HG02973 (cell line): ENCODE measurements at regions not wholly inside any gene's neighbourhood (a gene's known extent, or its start where the extent isn't known, plus 50 kb on each side); places are given as distances from the start of the nearest gene placed in this dataset.

Experiments
- ATAC-seq: cut with Tn5 transposase; IDR thresholded peaks from one replicate; pipeline ENCODE4 v1.9.1; 2021; ENCODE audit warnings: moderate library complexity; ENCODE audit not compliant: unreplicated experiment

DNA sequence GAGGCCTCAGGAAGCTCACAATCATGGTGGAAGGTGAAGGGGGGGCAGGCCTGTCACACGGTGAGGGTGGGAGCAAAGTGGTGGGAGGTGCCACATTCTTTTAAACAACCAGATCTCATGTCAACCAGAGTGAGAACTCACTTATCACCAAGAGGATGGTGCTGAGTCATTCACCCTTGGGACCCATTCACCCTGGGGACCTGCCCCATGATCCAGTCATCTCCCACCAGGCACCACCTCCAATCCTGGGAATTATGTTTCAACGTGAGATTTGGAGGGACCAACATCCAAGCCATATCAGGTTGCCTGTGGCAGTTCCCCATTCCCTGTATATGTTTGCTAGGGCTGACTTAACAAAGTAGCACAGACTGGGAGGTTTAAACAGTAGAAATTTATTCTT lies 318.4 kb upstream of the CLNK start:
- no peak for ATAC-seq

DNA sequence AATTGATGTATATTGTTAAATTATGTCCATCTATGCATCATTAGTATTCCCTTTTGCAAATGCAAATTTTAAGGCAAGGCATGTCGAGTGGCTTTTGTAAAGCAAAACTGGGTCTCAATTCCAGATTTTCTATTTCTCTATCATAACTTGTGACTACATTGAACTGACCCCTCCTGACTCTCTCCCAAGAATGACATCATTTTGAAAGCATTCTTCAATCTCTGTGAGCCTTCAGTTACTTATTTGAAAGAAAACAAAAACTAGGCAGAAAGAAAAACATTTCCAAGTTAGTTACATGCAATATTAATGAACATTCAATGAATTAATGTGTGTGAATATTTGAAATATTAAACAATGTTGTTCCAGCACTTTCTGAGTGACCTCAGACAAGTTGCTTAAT lies 314.3 kb upstream of the CLNK start:
- no peak for ATAC-seq

DNA sequence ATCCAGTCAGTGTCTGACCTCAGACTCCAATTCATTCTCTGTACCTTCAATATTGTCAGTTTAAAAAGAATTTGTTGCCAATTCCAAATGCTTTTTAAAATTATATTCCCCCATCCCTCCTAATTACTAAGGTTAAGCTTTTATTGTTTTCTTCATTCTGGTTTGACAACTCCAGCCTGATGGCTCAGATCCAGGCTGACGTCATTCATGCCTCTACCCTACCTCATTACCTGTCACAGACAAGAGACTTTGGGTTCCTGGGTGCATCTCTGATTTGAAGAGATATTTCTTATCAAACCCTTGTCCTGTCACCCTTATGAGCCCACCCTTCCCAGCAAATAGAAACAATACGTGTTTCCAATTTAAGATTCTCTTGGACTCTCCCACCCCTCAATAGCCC lies 300.2 kb upstream of the CLNK start:
- ATAC-seq = no peak

DNA sequence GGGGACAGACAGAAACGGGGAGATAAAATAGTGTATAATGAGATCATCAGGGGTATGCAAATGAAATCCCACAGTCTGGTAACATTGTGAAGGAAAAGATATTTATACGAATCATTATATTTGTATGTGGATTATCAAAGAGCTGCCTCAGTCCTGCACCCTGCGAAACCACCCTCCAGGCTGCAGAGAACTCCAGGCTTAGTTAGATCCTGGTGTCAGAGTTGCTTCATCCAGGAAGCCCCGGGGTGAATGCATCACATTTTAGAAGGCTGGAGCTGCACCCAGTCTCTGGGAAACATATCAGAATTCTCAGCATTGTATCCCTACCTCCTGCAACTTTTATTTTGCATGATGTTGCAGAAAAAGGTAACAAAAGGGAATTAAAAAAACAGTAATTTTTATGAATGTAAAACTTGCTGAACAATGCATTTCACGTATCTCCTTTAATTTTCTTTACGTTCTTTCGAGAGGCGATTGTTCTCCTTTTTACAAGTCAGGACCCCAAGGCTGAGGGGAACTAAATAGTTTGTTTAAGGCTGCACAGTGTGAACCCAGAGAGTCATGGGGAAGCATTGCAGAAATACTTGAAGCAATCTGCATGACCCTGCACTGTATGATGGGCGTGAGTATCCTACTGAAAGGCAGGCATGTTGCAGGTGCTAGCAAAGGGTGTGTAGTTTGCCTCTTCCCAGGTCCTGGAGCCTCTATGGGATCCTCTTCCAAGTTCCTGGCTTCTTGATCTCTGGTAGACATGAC lies 299.5 kb upstream of the CLNK start:
- no peak for ATAC-seq

DNA sequence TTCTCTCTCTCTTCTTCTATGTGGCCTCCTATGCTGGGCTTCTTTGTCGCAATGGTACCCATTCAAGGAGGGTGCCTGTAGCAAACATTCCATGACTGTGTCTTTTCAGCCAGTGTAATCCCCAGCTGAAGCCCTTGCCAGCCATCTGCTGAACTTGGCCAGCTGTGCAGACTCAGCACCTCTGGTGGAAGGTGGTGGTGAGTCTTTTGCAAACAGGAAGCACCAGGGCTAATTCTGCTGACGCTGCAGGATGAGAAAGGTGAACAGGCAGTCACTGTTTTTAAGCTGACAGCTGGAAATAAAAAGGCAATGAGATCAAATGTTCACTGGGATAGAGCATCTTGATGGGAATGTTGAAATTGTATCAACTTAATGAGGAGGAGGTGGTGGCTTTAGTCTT lies 298.7 kb upstream of the CLNK start:
- ATAC-seq = peak; percentile 66

DNA sequence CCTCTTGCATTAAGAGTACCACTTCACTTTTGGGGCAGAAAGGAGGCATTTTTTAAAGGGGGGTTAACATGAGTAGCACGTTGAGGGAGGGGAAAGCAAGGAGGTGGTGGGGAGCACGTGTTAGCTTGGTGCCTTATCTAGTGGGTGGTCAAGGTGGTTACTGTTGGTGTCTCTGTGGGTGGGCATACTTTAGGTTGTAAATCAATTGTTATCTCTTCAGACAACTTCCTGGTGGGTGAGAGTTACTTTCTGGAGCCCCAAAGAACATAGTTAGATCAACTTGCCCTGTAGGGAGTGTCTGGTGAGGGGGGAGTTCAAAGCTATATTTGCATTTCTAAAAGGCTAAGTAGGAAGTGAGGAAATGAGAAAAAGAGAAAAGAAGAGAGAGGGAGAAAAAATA lies 297.7 kb upstream of the CLNK start:
- no peak for ATAC-seq

DNA sequence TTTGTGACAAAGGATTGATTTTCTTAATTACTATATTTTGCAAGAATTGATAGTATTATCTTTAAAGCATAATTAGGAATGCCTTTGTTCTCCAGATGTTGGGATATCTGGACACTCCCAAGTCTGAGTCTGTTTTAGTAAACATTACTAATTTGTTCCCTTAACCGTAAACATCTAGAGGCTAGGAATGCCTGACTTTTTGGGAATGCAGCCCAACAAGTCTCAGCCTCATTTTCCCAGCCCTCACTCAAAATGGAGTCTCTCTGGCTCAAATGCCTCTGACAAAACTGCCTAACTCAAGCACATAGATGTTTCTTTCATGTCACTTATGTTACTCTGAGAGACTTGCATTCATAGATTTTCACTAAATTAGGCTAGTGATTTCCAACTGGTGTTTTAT lies 297.0 kb upstream of the CLNK start:
- no peak for ATAC-seq

DNA sequence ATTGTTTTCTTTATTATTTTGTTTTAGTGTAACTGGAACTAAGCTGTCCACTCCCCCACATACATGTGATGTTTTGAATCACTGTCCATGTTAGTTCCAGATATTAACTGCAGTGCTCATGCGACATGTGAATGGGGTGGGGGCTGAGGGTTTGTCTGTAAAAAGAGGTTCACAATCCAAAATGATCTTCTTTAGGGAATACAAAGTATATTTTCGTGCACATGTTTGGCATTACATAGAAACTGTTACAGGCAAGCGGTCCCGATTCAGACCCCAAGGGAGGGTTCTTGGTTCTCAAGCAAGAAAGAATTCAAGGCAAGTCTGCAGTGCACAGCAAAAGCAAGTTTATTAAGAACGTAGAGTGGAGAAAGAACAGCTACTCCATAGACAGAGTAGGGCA lies 296.5 kb upstream of the CLNK start:
- ATAC-seq = no peak

DNA sequence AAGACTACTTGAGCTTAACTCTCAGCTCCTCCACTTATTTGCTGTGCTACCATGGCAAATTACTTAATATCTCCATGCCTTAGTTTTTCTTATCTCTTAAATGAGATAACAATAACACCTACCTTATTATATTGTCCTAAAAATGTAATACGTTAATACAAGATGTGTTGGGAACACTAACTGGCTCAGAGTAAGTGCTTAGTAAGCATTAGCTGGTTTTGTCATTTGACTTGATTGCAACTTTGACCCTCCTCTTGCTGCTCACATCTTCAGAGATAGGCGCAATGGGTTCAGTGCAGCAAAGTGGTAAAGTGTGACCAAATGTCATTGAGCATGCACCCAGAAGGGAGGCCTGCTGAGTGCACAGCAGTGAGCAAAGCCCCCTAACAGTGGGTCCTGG lies 294.5 kb upstream of the CLNK start:
- no peak for ATAC-seq

DNA sequence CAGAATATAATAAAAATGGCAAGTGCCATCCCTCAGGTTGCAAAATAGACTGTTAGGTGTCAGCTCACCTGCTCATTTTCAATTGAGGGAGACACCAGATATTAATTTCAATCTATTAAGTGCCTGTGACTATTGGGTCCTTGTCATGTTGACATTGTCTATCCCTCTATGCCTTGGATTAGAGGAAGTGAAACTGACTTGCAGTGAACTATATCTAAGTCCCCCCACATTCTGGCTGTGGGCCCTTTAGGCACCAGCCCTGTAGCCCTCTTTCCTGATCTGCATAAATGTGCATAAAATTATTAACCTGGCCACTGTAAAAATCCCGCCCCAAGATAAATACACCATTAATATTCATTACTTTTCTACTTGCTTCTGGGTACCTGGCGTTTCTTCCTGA lies 293.0 kb upstream of the CLNK start:
- no peak for ATAC-seq

DNA sequence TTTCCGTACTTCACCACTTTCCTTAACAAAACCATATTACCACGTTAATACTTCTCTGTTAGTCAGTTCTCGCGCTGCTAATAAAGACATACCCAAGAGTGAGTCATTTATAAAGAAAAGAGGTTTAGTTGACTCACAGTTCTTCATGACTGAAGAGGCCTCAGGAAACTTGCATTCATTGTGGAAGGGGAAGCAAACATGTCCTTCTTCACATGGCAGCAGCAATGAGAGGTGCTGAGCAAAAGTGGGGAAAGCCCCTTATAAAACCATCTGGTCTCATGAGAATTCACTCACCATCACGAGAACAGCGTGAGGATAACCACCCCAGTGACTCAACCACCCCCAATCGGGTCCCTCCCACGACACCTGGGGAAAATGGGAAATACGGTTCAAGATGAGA lies 289.8 kb upstream of the CLNK start:
- ATAC-seq = no peak

DNA sequence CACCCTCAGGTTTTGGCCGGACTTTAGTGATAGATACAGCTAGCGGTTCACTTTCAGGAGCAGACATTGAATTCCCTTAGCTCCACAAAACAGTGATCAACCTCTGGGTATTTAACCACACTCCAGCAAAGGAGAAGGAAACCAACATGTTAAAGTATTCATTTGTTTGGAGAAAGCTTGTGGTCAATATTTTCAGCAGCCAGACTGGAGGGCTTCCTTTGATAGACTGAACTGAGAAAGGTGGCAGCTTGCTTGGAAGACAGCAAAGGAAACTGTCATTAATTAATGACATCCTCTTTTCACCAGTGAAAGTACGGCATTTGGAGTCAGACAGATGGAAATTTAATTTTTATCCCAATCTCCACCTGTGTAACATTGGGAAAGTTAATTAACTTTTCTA lies 289.1 kb upstream of the CLNK start:
- no peak for ATAC-seq

DNA sequence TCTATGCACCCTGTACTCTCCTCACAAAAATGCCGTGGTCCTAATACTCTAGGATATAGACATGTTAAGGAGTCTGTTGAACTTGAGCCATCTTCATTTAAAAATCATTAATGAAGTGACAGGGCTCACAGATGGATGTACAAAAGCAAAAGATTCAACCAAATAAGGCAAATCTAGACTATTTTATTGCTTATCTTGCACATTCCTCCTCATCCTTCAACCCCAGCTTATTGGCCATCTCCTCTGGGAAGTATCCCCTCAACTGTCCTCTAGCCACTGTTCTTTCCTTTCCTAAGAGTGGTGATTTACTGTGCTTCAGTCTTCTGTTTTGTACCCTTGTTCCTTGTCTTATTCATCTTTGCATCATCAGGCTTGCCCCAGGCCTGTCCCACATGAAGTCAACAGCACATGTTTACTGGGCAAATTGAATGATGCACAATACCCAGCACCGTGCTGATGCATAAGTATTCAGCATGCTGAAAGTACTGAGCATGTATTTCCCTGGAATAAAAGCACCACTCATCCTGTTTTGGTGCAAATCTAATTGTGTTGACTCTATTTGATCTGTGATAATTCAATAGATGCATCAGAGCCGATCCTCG lies 287.3 kb upstream of the CLNK start:
- no peak for ATAC-seq

DNA sequence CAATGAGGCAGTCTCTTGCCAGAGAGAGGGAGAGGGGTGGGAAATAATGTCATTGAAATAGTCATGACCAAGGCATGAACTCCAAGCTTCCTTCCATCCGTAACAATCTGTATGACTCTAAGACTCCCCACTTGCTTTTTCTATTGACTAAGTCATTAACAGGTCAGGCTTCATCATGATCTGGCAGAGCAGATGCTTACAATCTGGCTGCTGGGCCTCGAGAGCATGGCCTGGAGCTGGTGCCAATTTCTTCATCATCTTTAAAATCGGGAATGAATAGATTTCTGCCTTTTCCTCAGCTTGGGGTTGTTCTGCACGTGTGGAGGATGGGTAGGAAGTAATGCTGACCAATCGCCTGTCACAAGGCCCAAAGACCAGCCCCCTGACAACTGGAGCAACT lies 280.6 kb upstream of the CLNK start:
- ATAC-seq = no peak

DNA sequence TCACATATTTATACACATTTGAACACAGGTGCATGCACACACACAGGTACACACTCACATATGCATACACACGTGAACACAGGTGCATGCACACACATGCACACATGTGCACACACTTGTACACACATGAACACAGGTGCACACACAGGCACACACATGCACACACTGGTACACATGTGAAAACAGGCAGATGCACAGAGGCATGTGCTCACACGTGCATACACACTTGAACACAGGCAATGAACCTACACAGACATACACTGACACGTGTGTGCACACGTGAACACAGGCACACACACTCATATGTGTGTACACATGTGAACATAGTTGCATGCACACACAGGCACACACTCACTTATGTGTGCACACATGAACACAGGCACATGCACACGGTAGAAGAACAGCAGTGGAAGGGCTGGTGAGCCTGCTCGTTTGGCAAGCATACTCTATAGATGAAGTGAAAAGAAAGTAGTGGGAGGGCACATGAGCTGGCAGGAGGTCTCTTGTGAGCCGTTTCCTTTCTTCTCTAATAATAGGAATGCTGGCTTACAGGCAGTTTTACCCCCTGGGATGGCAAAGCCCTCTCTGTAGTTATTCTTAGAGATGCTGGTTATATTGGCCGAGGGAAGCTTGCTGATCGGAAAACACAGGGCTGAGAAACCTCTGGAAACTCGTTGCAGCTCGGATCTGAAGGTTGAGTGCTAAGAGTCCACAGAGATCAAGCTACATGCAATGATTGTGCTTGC lies 279.6 kb upstream of the CLNK start:
- ATAC-seq = no peak

DNA sequence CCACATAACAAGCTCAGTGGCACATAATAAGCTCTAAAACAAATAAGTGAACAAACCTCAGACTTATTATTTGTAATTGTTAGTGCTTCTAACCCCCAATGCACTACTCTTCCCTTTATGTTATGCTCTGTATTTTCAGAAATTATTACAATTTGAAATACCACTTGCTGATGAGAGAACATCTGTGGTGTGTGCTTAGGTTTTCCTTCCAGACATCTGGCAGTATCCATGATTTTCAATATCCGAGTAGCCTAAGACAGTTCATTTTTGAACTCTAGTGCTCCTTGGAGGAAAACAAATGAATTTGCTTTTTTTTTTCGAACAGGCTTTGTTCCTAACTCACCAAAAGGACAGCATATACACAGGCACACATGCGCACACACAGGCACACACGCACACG lies 278.7 kb upstream of the CLNK start:
- ATAC-seq = no peak

DNA sequence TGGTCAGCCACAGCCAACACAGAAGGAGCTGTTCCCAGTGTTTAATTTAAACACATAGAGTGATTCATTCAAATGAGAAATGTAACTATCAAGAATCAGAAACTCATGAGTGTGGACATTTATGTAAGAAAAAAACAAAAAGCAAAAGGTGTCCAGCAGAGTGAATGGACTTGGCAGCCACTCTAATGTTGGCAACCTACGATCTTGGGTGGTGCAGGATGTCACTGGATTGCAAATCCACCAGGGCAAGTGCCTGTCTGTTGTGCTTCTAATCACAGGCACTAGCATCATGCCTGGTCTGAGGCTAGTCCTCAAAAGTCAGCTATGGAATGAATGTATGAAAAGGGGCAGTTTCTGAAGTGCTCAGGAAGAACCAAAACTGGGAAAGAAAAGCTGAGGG lies 277.7 kb upstream of the CLNK start:
- no peak for ATAC-seq

DNA sequence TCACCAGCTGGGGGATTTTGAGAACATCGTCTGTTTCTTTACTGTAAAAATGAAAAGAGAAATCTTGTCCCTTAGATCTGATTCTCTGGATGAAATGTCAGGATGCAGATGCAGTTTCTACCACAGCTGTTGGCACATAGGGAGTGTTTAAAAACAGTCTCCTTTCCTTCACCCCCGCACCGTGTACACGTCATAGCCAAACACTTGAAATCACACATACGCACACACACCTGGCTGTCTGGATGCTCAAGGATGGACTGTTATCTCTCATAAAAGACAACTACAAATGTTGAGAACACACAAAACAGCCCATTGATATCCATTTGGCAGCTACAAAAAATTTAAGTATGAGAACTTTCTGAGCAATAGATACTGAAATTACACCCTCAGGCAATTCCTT lies 275.8 kb upstream of the CLNK start:
- no peak for ATAC-seq

DNA sequence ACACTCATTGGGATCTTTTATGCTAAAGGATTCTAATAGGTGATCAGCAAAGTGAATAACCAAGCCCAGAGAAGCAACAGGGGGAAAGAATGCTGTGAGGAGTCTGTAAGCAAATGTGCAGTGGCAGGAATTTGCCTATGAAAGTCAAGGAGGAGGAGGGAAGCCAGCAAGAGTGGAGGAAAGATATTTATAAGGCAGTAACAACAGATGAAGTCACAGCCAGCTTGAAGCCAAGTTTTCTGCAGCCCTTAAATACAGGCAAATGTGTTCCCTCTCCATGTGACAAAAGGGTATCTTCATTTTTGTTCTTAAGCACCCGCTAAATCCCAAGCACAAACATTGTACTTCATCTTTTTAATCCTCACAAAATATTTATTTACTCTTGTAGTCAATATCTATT lies 275.0 kb upstream of the CLNK start:
- no peak for ATAC-seq

DNA sequence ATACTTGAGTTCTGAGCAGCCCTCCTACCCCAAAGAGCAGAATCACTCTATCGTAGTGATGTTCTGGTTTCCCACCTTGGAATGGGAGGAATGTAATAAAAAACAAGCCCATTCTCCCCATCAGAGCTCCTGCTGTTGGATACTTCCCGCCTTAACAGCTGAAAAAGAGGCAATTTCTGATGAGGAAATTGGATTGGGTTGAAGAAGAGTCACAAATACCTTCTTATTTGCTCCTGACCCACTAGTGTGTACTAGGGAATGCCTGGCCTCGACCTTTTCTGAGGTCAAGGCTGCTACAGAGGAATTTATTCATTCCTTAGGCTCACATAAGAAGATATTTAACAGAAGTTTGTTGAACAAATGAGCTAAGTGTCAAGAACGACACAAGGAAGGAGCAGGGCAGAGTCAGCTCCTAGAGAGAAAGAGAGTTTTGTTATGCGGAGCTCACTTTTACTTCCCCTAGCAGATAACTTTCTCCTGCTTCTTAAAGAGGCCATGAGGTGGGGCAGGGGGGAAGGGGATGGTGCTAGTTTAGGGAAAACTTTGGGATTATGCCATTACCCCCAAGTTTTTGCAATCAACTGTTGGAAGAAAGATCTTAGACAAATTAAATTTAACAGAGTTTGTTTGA lies 273.8 kb upstream of the CLNK start:
- ATAC-seq = no peak

DNA sequence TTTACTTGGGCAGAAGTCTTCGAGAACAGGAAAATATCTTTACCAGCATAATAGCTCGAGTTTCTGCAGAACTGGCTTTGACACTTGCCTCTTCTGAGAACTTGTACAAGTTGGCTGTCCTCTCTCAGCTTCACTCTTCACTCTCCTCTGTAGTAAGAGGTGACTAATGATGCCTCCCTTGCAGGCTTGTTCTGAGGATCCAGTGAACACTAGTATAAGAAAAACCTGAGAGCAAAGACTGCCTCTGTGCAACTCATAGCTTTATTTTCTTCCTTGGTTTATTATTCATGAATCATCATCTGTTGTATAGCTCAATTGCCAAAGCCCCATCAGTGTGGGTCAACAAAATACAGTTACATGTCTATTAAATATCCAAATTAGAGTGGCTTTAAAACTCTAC lies 266.7 kb upstream of the CLNK start:
- no peak for ATAC-seq
